Renal cortical epithelial cell (primary cell): ENCODE measurements at regions not wholly inside any gene's neighbourhood (a gene's known extent, or its start where the extent isn't known, plus 50 kb on each side); places are given as distances from the start of the nearest gene placed in this dataset.

Source experiments
- DNase-seq: peaks from one replicate; pipeline ENCODE4 v3.0.0-alpha.2; 2011; ENCODE audit warnings: low read depth

- DNase-seq = no peak
Measured at GRCh38 chrX:149152941-149153340, 352.2 kb downstream of the IDS start.

- peak; percentile 20 for DNase-seq
Measured at GRCh38 chrX:149151805-149152757, 353.0 kb downstream of the IDS start.

- no peak for DNase-seq
Measured at GRCh38 chrX:149145845-149146285, 359.2 kb downstream of the IDS start.

GRCh38 chrX:149131774-149132173, 373.3 kb downstream of the IDS start:
- peak; percentile 7 for DNase-seq

- DNase-seq = no peak
Measured at GRCh38 chrX:149129767-149130166, 375.3 kb downstream of the IDS start.

- no peak for DNase-seq
Measured at GRCh38 chrX:149124526-149125108, 380.5 kb downstream of the IDS start.

- DNase-seq = no peak
Measured at GRCh38 chrX:149121206-149121920, 383.7 kb downstream of the IDS start.

GRCh38 chrX:149120459-149120858, 384.6 kb downstream of the IDS start:
- no peak for DNase-seq

GRCh38 chrX:149114874-149115273, 390.2 kb downstream of the IDS start:
- DNase-seq = no peak

- DNase-seq = no peak
Measured at GRCh38 chrX:149114001-149114400, 391.1 kb downstream of the IDS start.

- no peak for DNase-seq
Measured at GRCh38 chrX:149097786-149098185, 407.3 kb downstream of the IDS start.

- DNase-seq = no peak
Measured at GRCh38 chrX:149092179-149092578, 412.9 kb downstream of the IDS start.

- DNase-seq = no peak
Measured at GRCh38 chrX:149079805-149080406, 425.2 kb downstream of the IDS start.

- DNase-seq = no peak
Measured at GRCh38 chrX:149074398-149074797, 430.7 kb downstream of the IDS start.

GRCh38 chrX:149073479-149073878, 431.6 kb downstream of the IDS start:
- no peak for DNase-seq

- DNase-seq = no peak
Measured at GRCh38 chrX:149069899-149070298, 435.2 kb downstream of the IDS start.

GRCh38 chrX:149060921-149061320, 444.2 kb downstream of the IDS start:
- DNase-seq = no peak
